CD14-positive monocyte (primary cell): ENCODE measurements at regions not wholly inside any gene's neighbourhood (a gene's known extent, or its start where the extent isn't known, plus 50 kb on each side); places are given as distances from the start of the nearest gene placed in this dataset.

Experiments used
- DNase-seq, 3 donors: peaks; one replicate each; pipeline ENCODE4 v3.0.0-alpha.2; 2011 to 2022
- H2AFZ ChIP-seq: 2 replicates; pipeline ENCODE4 v1.6.0; 2012; ENCODE audit warnings: mild to moderate bottlenecking, low read depth, low read length, inconsistent platforms; ENCODE audit not compliant: insufficient read depth, poor library complexity, severe bottlenecking
- H3K27ac ChIP-seq, 2 donors: 1 replicate in 1 of 2; 2 replicates in 1 of 2; pipeline ENCODE4 v1.5.1; 2012 to 2013; ENCODE audit warnings: low read length in 2 of 2, control low read depth in 1 of 2, inconsistent platforms in 1 of 2, low read depth in 1 of 2, mild to moderate bottlenecking in 1 of 2
- H3K27me3 ChIP-seq, 2 donors: one replicate each; pipeline versions ENCODE4 v1.6.0 to v1.6.1; 2011 to 2013; ENCODE audit warnings: low read length in 2 of 2; ENCODE audit not compliant: control insufficient read depth in 2 of 2, insufficient read depth in 2 of 2
- H3K36me3 ChIP-seq, 2 donors: replicated peaks in 1 of 2; 1 replicate in 1 of 2; 2 replicates in 1 of 2; pipeline versions ENCODE4 v1.5.1 to v1.6.1; 2012 to 2013; ENCODE audit warnings: low read length in 2 of 2, control low read depth in 1 of 2, inconsistent platforms in 1 of 2, mild to moderate bottlenecking in 1 of 2; ENCODE audit not compliant: insufficient read depth in 2 of 2, control insufficient read depth in 1 of 2
- H3K4me1 ChIP-seq, 2 donors: 1 replicate in 1 of 2; 2 replicates in 1 of 2; pipeline versions ENCODE4 v1.5.1 to v1.6.1; 2012 to 2013; ENCODE audit warnings: low read length in 2 of 2, control low read depth in 1 of 2, inconsistent platforms in 1 of 2, mild to moderate bottlenecking in 1 of 2, moderate library complexity in 1 of 2; ENCODE audit not compliant: insufficient read depth in 2 of 2, control insufficient read depth in 1 of 2
- H3K4me2 ChIP-seq: replicated peaks from 2 replicates; pipeline ENCODE3; 2012; ENCODE audit warnings: low read length, moderate library complexity, mild to moderate bottlenecking; ENCODE audit not compliant: poor library complexity, severe bottlenecking; ENCODE audit errors: extremely low read depth
- H3K4me3 ChIP-seq, 3 experiments: fragments of 200-600 bp in 1 of 3; sonication (generic) in 1 of 3; replicated peaks in 1 of 3; 1 replicate in 2 of 3; 2 replicates in 1 of 3; pipeline ENCODE4 v1.5.1; 2011 to 2013; ENCODE audit warnings: low read length in 3 of 3, mild to moderate bottlenecking in 3 of 3, control low read depth in 2 of 3, low read depth in 2 of 3, inconsistent platforms in 1 of 3, moderate library complexity in 1 of 3
- H3K79me2 ChIP-seq: 2 replicates; pipeline ENCODE4 v1.6.0; 2012; ENCODE audit warnings: mild to moderate bottlenecking, control low read depth, inconsistent platforms, low read length, moderate library complexity; ENCODE audit not compliant: insufficient read depth
- H3K9ac ChIP-seq: 2 replicates; pipeline ENCODE4 v1.6.0; 2017; ENCODE audit warnings: low read length, mild to moderate bottlenecking; ENCODE audit not compliant: insufficient read depth, poor library complexity, severe bottlenecking
- H3K9me3 ChIP-seq, 2 donors: replicated peaks in 1 of 2; 1 replicate in 1 of 2; 2 replicates in 1 of 2; pipeline versions ENCODE4 v1.5.1 to v1.6.1; 2012 to 2013; ENCODE audit warnings: low read length in 2 of 2, control low read depth in 1 of 2; ENCODE audit not compliant: control insufficient read depth in 1 of 2, insufficient read depth in 1 of 2
- H4K20me1 ChIP-seq: 2 replicates; pipeline ENCODE4 v1.6.0; 2012; ENCODE audit warnings: mild to moderate bottlenecking, low read length, control low read depth, moderate library complexity; ENCODE audit not compliant: insufficient read depth
- H3K27ac Mint-ChIP-seq, 7 donors: one replicate each; pipeline ENCODE4 v1.8.0; 2020; ENCODE audit warnings: mild to moderate bottlenecking in 7 of 7, mixed read lengths in 7 of 7, moderate library complexity in 6 of 7, inconsistent platforms in 2 of 7
- H3K27me3 Mint-ChIP-seq, 3 donors: one replicate each; pipeline ENCODE4 v1.8.0; 2021 to 2022; ENCODE audit warnings: low read depth in 3 of 3, mild to moderate bottlenecking in 3 of 3, mixed read lengths in 3 of 3, moderate library complexity in 3 of 3, inconsistent platforms in 1 of 3
- H3K36me3 Mint-ChIP-seq, 2 donors: one replicate each; pipeline ENCODE4 v1.8.0; 2020; ENCODE audit warnings: mixed read lengths in 2 of 2, inconsistent platforms in 1 of 2, mild to moderate bottlenecking in 1 of 2
- H3K4me1 Mint-ChIP-seq: one replicate; pipeline ENCODE4 v1.8.0; 2020; ENCODE audit warnings: mild to moderate bottlenecking, mixed read lengths
- H3K4me3 Mint-ChIP-seq, 2 donors: one replicate each; pipeline ENCODE4 v1.8.0; 2020; ENCODE audit warnings: mild to moderate bottlenecking in 2 of 2, mixed read lengths in 2 of 2, moderate library complexity in 1 of 2
- H3K9me3 Mint-ChIP-seq, 7 donors: one replicate each; pipeline ENCODE4 v1.8.0; 2020 to 2022; ENCODE audit warnings: mixed read lengths in 7 of 7, mild to moderate bottlenecking in 6 of 7, moderate library complexity in 6 of 7, inconsistent platforms in 2 of 7
- CTCF ChIP-seq: fragments of 200-600 bp; IDR thresholded peaks from one replicate; pipeline ENCODE4 v1.8.0; 2022; ENCODE audit warnings: antibody characterized with exemption, mild to moderate bottlenecking
- WGBS: methylation state at CpG from one replicate; pipeline ENCODE4 v1.1.5; 2013; ENCODE audit warnings: missing lambda C conversion rate; ENCODE audit not compliant: insufficient coverage; 5-methylcytosine and 5-hydroxymethylcytosine counted together
- intact Hi-C, 2 donors: fragments of 100-400 bp; cut with micrococcal nuclease; formaldehyde crosslinking; loops; one replicate each; pipeline versions ENCODE4 v1.15.0 to v1.15.1; 2023

- intact Hi-C loops: no loop called here
- Histone ChIP-seq H3K27ac (no peak overlapping the region), H3K4me1 (no peaks in the 10 kb centered on the region), H3K79me2 (no peaks in the 10 kb centered on the region), H3K4me2 (no peak overlapping the region), H4K20me1 (no peaks in the 10 kb centered on the region), H3K36me3 (no peaks in the 10 kb centered on the region), H3K27me3 (no peaks in the 10 kb centered on the region), H3K9ac (no peak overlapping the region), H3K9me3 (no peaks in the 10 kb centered on the region), H3K4me3 (no peak overlapping the region), H2AFZ (no peak overlapping the region)
- no peak for TF ChIP-seq CTCF
- 23% methylated on average over 3 of the region's 5 CpGs for WGBS
- DNase-seq: no peak
- Mint-ChIP-seq H3K27ac (no peak overlapping the region), H3K9me3 (peaks cover 0 to 1% (median 0%) of the 10 kb centered on the region in 7 donors), H3K36me3 (no peaks in the 10 kb centered on the region), H3K4me3 (no peak overlapping the region), H3K27me3 (peaks cover 0 to 5% (median 4%) of the 10 kb centered on the region in 3 donors), H3K4me1 (no peaks in the 10 kb centered on the region)
These were observed 93.7 kb upstream of the RAB6C start for GRCh38 chr2:129885735-129886134.

- no peak for DNase-seq
- H3K27me3 ChIP-seq: no peaks in the 10 kb centered on the region
- Mint-ChIP-seq H3K4me1 (no peaks in the 10 kb centered on the region), H3K27ac (no peak overlapping the region), H3K27me3 (peaks cover 2 to 6% (median 5%) of the 10 kb centered on the region in 3 donors), H3K9me3 (peaks cover 0 to 1% (median 0%) of the 10 kb centered on the region in 7 donors), H3K36me3 (no peaks in the 10 kb centered on the region), H3K4me3 (no peak overlapping the region)
- WGBS: 100% methylated on average over 1 of the region's 3 CpGs
- H3K79me2 ChIP-seq: no peaks in the 10 kb centered on the region
- no peak for TF ChIP-seq CTCF
- no peak overlapping the region for H3K4me3 ChIP-seq
- no peak overlapping the region for H3K9ac ChIP-seq
- H3K36me3 ChIP-seq: no peaks in the 10 kb centered on the region
- intact Hi-C loops: no loop called here
- no peaks in the 10 kb centered on the region for H3K9me3 ChIP-seq
- no peaks in the 10 kb centered on the region for H3K4me1 ChIP-seq
- H3K4me2 ChIP-seq: no peak overlapping the region
- H4K20me1 ChIP-seq: no peaks in the 10 kb centered on the region
- H3K27ac ChIP-seq: no peak overlapping the region
- no peak overlapping the region for H2AFZ ChIP-seq
These were observed 91.7 kb upstream of the RAB6C start for GRCh38 chr2:129887688-129888266.
